Ammon's horn (tissue), 1 donor: ENCODE measurements at regions not wholly inside any gene's neighbourhood (a gene's known extent, or its start where the extent isn't known, plus 50 kb on each side); places are given as distances from the start of the nearest gene placed in this dataset.

Experiments
- DNase-seq: peaks from one replicate; pipeline ENCODE4 v3.0.0-alpha.2; 2016; ENCODE audit warnings: low spot score

DNA sequence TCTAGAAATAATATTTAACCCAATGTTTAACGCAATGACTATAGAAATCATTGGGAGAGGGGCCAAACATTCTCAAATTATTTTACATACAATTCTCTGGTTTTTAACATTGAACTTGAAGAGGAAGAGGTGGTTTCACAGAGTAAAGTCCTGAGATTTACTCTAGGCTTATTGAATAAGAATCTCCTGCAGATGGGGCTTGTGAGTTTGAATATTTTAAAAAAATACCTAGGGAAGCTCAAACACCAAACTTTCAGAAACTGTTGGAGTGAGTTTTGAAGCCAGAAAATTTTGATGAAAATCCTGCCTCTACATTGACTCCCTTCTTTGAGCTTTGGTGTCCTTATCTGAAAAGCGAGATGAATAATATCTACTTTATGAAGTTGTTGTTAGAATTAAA, 906.6 kb downstream of the TUSC7 start:
- DNase-seq = no peak

- no peak for DNase-seq
Measured at GRCh38 chr3:117617906-117618305, 908.3 kb downstream of the TUSC7 start.

DNA sequence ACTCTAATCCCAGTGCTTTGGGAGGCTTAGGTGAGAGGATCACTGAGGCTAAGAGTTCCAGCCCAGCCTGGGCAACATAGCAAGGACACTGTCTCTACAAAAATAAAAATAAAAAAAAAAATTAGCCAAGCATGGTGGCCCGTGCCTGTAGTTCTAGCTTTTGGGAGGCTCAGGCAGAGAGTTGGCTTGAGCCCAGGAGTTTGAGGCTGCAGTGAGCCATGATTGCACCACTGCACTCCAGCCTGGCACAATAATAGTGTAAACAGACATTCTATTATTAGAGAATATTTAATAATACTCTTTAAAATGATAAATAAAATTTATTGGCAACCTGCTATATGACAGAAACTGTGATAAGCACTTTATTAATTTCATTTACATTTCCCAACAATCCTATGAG, 908.9 kb downstream of the TUSC7 start:
- no peak for DNase-seq

GRCh38 chr3:117619805-117620204, 910.2 kb downstream of the TUSC7 start:
- no peak for DNase-seq

DNA sequence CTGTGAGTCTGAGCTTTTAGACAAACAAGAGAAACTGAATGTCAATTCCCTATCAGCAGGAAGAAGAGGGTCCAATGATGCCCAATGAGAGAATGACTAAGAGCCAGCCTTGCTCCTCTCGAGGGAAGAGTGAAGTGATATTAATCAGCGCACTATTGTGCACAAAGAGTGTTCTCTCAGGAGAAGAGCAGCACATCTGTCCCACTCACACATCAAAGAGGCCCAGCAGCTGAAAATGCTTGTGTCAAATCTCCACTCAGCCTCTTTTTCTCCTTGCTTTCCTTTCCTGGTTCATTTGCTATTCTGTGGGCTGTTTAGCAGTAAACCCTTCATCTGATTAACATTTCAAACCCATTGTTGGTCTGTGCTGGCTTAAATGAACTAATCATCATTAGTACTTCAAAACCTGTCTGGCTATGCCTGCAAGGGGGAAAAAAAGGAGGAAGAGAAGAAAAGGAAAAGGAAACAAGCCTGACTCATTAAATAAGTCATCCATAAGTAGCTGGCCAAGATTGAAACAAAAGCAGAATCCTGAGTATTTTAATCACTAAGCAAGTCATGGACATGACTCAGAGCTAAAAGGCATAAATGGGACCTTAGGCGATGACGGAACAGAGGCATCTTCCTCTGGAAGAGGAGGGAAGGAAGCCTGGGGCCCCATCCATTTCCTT, 912.7 kb downstream of the TUSC7 start:
- no peak for DNase-seq

DNA sequence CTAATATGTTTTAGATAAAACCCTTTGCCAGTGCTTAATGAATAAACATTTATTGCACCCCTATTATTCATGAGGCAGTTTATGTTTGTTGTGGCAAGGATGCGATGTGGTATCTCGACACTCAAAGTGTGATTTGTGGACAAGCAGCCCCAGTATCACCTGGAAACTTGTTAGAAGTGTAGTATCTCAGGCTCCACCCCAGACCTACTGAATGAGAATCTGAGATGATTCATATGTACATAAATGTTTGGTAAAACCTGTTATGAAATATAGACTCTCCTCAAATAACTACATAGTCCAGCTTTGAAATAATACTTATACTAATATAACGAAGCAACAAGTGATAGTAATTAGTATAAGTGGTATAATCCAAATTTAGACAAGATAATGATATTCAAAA, 914.8 kb downstream of the TUSC7 start:
- no peak for DNase-seq

- no peak for DNase-seq
Measured at GRCh38 chr3:117625174-117625573, 915.6 kb downstream of the TUSC7 start.

DNA sequence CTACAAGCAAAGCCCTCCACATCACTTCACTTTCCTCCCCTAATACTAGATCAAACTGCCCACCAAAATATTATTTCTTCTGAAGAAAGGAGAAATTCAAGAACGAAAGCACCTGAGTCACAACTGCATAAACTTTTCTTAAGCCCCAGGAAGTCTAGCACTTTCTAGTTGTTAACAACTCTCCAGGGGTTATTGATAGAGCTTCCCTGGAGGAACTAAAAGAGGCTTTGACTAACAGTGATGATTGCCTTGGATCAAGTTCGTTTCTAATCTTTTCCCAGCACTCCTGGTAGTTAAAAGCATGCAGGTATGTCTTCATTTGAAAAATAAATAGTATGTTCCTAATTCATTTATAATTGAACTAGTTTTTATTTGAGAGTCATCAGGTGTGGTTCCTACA, 917.0 kb downstream of the TUSC7 start:
- DNase-seq = no peak

GRCh38 chr3:117628823-117629291, 919.3 kb downstream of the TUSC7 start:
- DNase-seq = peak; percentile 13

DNA sequence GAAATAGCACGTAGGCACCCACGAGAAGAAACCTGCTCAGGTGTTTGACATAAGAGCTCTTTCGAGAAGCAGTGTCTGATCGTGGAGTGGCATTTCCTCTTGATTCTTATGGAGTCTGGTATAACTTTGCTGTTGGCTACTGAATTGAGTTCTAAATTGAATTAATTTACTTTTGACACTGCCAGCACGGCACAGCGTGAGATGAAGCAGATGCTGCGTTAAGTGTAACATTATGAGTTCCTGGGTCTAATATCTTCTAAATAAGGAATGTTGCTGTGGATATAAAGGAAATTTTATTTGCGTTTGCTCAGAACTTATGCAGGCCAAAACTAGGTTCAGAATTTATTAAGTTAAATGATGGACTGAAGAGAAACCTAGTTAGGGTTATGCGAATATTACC, 919.9 kb downstream of the TUSC7 start:
- no peak for DNase-seq

GRCh38 chr3:117630469-117630868, 920.9 kb downstream of the TUSC7 start:
- no peak for DNase-seq

DNA sequence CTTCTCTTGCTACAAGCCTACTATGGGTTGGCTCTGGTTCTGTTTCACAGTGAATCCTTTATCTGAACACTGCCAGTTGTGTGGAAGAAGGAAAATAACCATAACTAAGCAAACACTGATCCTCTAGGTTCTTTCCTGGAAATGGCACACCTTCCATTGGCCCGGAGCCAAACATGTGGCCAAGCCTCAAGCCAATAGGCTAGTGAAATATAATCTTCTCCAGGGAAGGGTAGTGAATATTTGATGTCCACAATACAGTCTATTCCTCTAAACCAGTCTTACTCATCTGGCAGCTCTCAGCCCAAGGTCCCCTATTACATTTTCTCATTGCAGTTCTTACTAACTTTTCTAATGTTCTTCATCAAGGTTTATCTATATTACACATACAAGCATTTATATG, 921.3 kb downstream of the TUSC7 start:
- DNase-seq = no peak

- no peak for DNase-seq
Measured at GRCh38 chr3:117631781-117632180, 922.2 kb downstream of the TUSC7 start.

DNA sequence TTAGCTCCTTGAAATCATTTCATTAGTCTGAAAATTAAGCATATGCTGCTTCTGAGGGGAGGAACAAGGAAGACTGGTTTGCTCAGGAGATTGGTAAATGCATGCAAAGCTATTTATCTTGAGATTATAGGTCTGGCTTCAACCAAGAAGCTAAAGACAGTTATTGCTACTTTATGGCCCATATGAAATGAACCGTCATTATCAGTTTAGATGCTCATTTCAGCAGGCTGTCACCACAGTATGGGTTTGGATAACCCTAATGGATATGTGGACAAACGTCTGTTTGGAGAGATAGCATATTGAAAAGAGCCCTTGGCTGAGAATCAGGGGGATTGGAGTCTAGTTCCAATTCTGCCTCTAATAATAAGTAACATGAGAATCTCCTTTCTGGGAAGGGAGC, 922.6 kb downstream of the TUSC7 start:
- no peak for DNase-seq

DNA sequence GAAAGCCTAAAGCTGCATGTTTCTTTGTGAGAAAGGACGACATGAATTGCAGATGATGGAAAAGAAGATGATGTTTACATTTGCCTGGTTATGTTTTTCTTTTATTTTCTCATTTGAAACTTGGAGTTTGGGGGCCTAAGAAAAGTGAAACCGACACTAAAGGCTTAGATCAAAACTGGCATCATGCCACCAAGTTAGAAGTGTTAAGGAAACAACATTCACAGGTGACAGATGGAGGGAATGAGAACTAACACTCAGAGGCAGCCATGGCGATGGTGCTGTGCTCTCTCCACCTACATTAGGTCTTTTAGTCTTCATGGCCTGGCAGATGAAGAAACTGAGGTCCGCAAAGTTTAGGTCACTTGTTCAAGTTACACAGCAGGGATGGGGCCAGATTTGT, 923.6 kb downstream of the TUSC7 start:
- no peak for DNase-seq

DNA sequence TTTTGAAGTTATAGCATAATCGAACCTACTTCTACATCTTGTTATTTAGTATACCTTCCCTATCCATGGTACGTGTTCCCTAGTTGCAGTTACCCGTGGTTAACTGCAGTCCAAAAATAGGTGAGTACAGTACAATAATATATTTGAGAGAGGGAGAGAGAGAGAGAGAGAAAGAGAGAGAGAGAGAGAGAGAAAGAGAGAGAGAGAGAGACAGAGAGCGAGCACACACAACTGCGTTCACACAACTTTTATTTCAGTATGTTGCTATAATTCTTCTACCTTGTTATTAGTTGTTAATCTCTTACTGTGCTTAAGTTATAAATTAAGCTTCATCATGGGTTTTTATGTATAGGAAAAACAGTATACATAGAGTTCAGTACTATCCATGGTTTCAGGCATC, 928.1 kb downstream of the TUSC7 start:
- DNase-seq = no peak

DNA sequence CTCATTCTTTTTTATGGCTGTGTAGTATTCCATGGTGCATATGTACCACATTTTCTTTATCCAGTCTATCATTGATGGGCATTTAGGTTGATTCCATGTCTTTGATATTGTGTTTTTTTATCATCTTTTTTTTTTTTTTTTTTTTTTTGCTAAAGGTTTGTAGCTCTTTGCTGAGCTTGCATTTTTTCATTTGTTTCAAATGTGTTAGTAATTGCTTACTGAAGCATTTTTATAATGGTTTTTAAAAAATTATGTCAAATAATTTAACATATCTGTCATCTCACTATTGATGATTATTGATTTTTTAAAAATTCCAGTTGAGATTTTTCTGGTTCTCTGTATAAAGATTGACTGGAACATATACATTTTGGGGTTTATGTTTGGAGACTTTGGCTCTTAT, 934.6 kb downstream of the TUSC7 start:
- DNase-seq = no peak

GRCh38 chr3:117645561-117646242, 936.1 kb downstream of the TUSC7 start:
- no peak for DNase-seq

DNA sequence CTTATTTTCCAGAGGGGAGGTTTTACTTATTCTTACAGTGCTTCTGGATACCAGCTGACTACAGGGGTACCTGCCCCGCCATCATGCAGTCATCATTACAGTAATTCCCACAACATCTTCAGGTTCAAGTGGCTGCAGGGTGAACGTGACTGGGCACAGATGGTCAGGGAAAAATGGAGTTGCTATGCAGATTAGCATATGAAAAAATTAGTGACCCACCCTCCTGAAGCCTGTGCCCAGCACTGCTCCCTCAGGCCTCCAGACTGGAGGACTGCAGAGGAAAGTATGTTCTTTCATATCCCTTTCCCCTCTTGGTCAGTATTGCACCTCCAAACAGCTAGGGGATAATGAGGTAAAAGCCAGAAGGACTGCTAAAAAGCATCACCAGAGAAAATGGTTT, 937.9 kb downstream of the TUSC7 start:
- DNase-seq = no peak

GRCh38 chr3:117651246-117651645, 941.7 kb downstream of the TUSC7 start:
- no peak for DNase-seq

- DNase-seq = no peak
Measured at GRCh38 chr3:117656391-117656790, 946.8 kb downstream of the TUSC7 start.

- no peak for DNase-seq
Measured at GRCh38 chr3:117657278-117657677, 947.7 kb downstream of the TUSC7 start.

DNA sequence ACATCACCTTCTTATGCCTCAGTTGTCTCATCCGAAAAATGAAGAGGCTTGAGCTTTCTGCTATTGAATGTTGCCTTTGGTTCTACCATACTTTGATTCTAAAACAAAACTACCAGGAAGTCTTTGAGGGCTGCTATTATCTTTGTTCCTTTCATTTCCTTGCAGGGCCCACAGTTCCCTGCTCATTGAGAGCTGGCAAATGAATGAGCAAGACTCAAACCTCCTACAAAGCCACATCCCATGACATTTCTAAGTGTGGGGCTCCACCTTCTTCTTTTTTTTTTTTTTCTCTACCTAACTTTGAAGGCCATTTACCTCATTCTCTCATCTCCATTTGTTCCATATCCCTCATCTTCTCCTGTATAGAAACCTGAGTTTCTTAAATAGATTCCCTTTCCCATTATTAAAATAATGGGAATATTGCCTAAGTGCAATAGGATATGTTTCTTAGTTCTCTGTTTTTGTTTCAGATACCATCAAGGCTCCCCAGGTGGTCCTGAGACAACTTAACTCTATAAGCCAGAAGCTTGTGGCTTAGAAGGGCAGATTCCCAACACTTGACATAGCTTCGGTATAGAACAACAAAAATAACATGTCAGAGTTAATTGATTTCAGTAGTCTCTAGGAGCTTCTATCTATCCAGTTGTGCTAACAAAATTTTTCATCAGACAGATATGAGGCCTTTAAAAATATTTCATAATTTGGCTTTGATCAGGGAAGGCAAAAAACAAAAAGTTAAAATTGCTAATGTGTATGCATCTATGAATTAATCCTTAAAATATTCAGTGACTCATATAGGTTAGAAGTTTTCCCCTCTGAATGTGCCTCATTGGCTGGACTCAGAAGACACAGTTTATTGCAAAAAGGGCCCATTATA, 951.6 kb downstream of the TUSC7 start:
- DNase-seq = no peak
